ENCODE measurements at regions not wholly inside any gene's neighbourhood (a gene's known extent, or its start where the extent isn't known, plus 50 kb on each side); places are given as distances from the start of the nearest gene placed in this dataset.

GRCh38 chr5:57396701-57397100, 85.9 kb downstream of the ACTBL2 start:
- TF ChIP-seq CBX8 (IDR thresholded peaks at IDR 0.05) (no peak), POLR2A (IDR thresholded peaks at IDR 0.05; ENCODE audit: low read length) (no peak), EP300 (IDR thresholded peaks at IDR 0.05) (no peak), FOSL2 (IDR thresholded peaks at IDR 0.05) (no peak), FOSL2 (CRISPR knock-in tag; IDR thresholded peaks at IDR 0.05) (no peak)
- TF ChIP-seq, protein P1, sequence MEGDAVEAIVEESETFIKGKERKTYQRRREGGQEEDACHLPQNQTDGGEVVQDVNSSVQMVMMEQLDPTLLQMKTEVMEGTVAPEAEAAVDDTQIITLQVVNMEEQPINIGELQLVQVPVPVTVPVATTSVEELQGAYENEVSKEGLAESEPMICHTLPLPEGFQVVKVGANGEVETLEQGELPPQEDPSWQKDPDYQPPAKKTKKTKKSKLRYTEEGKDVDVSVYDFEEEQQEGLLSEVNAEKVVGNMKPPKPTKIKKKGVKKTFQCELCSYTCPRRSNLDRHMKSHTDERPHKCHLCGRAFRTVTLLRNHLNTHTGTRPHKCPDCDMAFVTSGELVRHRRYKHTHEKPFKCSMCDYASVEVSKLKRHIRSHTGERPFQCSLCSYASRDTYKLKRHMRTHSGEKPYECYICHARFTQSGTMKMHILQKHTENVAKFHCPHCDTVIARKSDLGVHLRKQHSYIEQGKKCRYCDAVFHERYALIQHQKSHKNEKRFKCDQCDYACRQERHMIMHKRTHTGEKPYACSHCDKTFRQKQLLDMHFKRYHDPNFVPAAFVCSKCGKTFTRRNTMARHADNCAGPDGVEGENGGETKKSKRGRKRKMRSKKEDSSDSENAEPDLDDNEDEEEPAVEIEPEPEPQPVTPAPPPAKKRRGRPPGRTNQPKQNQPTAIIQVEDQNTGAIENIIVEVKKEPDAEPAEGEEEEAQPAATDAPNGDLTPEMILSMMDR (IDR thresholded peaks at IDR 0.05), result no peak
